IPS-18c (cell line): ENCODE measurements at regions not wholly inside any gene's neighbourhood (a gene's known extent, or its start where the extent isn't known, plus 50 kb on each side); places are given as distances from the start of the nearest gene placed in this dataset.

Experiments
- H3K4me3 ChIP-seq: 2 replicates; pipeline ENCODE4 v1.7.0; 2013; ENCODE audit warnings: low read depth, mild to moderate bottlenecking, low read length, moderate library complexity; ENCODE audit not compliant: insufficient read depth
- H3K9me3 ChIP-seq: one replicate; pipeline ENCODE4 v1.6.1; 2013; ENCODE audit warnings: mild to moderate bottlenecking, low read length, moderate library complexity; ENCODE audit not compliant: control insufficient read depth, insufficient read depth

DNA sequence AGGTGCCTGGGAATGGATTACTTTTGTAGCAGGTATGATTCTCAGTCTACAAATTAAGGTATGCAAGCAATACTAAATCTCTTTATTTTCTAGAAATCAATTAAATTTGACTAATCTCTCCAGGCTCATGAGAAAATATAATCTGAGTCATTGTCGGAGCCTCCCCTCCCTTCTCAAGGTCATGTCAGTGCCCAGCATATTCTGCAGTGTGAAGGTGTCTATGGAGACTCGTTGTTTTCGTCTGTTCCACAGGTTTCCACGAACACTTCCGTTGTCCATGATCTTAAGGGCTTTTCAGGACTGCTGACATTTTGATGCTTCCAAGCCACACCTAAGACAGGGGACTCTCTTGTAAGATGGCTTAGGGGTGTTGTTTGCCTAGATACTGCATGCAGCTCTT is 56.6 kb upstream of the SCOC start:
- Histone ChIP-seq H3K4me3 (no peak overlapping the region), H3K9me3 (no peaks in the 10 kb centered on the region)

DNA sequence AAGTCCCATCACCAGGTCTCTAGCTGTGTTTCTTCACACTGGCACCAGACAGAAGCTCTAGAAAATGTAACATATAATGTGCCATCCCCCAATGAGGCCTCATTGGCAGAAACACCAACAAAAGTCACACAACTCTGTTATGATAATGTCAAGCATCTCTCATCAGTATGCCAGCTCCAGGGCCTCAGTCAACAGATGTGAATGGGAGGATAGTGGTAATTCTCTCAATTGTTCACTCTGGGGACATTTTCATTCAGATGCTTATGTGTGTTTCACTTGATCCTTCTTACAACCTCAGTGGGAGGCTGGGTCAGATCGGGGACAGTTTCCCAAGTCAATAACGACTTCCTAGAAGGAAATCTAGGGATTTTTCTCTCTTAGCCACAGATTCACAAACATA is 57.5 kb upstream of the SCOC start:
- Histone ChIP-seq H3K4me3 (no peak overlapping the region), H3K9me3 (no peaks in the 10 kb centered on the region)

- H3K4me3 ChIP-seq: no peak overlapping the region
- H3K9me3 ChIP-seq: no peaks in the 10 kb centered on the region
Measured at GRCh38 chr4:140315438-140315837, 58.0 kb upstream of the SCOC start.

DNA sequence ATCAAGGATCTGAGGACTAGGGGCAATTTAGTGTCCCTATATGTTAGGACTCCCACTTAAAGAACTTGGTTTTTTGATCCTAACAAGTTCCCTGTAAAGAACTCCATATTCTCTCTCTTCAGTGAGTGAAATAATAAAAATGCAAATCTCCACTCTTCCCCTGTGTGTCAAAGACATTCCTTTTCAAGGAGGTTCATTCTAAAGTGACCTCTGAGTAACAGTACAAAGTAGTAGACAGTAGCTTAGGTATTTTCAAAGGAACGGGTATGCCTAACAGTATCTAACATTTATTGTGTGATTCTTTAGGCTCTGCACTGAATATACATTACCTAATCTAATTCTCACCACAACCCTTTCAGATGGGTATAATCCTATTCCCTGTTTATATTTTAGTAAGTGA is 58.4 kb upstream of the SCOC start:
- no peaks in the 10 kb centered on the region for H3K9me3 ChIP-seq
- no peak overlapping the region for H3K4me3 ChIP-seq

DNA sequence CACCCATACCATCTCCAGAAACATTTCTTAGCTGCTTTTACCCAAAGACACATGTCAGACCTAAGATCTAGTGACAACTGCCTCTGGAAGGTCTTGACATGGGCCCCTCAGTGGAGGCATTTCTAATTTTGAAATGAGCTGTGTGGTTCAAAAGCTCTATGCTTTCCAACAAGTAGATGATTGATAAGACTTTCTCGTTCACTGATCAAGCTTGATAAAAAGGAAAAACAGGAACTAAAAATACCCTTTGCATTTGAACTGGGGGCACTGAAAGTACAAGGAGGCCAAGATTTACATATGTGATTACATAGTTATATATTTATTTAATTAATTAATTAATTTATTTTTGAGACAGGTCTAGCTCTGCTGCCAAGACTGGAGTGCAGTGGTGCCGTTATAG is 61.3 kb upstream of the SCOC start:
- no peak overlapping the region for H3K4me3 ChIP-seq
- H3K9me3 ChIP-seq: no peaks in the 10 kb centered on the region

GRCh38 chr4:140311257-140311835 is 62.1 kb upstream of the SCOC start:
- H3K4me3 ChIP-seq: no peak overlapping the region

DNA sequence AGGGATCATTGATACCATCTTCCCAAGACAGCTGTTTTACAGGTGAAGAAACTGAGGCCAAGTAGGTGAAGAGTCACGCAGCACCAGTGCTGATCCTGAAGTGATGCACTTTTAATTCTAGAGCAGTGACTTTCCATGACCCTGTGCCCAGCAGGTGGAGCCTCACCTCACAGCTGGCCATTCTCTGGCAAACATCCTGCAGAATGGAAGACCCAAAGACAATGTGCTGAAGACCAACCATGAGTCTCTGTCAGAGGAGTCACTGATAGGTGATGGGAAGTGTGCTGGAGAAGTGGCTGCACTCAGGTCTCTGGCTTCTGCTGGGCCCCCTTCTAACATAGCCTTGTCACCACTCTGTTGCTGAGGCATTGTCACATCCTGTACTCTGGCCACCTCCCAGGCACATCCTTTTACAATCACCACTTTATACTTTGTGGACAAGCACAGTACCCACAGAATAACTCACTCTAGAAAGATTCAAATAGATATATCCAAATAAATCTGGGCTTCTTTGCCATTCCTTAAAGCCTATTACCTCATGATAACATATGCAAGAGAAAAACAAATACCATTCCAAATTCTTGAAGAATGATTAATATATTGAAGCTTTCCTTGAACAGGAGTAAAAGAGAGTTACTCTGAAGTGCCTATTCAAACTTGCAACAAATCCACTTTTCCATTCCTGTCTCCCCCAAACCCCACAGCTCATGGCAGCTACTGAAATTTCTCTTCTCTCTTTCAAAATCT is 64.1 kb upstream of the SCOC start:
- H3K9me3 ChIP-seq: no peaks in the 10 kb centered on the region
- no peak overlapping the region for H3K4me3 ChIP-seq

More at GRCh38 chr4:140311257-140311835, 62.1 kb upstream of the SCOC start:
- H3K9me3 ChIP-seq: no peaks in the 10 kb centered on the region

DNA sequence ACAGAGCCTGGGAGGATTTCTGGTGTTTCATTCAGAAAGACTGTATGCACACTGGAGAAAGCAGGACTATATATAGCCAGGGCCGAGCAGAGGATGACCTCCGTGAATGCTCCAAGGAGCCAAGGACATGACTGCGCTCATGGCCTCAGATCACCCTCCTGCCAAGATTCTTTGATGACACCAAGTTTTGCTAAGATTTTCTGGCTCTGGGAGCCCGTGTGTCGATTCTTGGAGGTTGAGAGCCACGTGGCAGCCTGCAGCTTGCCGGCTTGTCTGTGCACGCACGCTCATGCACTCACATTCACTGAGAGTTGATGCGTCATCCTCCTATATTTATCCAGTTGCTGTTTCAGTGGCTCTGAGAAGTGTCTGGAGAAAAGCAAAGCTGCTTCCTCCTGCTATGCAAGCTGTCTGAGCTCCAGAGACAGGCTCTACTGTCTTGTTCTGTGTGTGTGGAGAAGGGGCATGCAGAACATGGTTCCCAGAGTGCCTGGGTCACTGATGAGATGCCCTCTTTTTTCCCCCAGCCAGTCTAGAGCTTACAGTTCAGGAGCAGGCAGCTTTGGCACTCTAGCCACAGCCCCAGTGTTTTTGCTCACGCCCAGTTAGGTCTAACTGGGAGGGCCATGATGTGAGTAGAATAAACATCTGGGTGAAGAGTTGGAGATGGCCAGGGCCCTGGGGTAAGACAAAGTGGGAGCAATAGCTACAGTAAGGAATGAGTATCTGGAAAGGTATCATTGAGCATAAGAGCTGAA is 64.9 kb upstream of the SCOC start:
- no peak overlapping the region for H3K4me3 ChIP-seq
- no peaks in the 10 kb centered on the region for H3K9me3 ChIP-seq

- H3K9me3 ChIP-seq: no peaks in the 10 kb centered on the region
- no peak overlapping the region for H3K4me3 ChIP-seq
Measured at GRCh38 chr4:140305053-140305452, 68.4 kb upstream of the SCOC start.

- no peaks in the 10 kb centered on the region for H3K9me3 ChIP-seq
Measured at GRCh38 chr4:140304346-140304745, 69.1 kb upstream of the SCOC start.

DNA sequence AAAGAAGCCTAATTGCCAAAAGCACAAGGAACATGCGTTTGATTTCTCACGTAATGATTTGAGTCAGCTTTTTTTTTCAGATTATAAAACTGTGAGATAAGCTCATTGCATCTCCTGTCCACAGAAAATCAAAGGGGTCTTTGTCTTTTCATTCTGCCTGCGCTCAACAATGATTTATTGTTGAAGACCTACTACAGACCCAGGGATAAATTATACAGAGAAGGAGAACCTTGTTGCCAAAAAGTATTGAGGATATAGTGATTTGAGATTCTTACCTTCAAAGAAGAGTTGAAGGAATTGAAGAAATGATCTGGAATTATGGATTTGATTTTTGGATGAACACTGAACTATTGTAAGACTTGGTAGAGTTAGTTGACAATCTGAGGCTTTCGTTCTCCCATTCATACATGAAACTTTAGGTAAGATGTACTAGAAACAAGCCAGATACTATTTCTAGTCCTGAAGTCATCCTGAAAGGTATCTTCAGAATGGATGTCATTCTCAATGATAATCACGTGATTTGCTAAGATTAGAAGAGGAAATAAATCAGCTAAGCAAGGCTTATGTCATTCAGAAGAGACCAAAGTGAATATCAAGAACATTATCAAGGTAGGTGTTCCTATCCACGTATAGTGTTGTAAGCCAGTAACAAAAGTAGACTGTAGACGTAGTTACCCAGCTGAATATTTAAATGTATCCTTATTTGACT is 71.1 kb upstream of the SCOC start:
- Histone ChIP-seq H3K9me3 (no peaks in the 10 kb centered on the region), H3K4me3 (no peak overlapping the region)

More at GRCh38 chr4:140304346-140304745, 69.1 kb upstream of the SCOC start:
- no peak overlapping the region for H3K4me3 ChIP-seq

- no peak overlapping the region for H3K4me3 ChIP-seq
- no peaks in the 10 kb centered on the region for H3K9me3 ChIP-seq
Measured at GRCh38 chr4:140300271-140300970, 73.0 kb upstream of the SCOC start.

GRCh38 chr4:140298001-140298400 is 75.4 kb upstream of the SCOC start:
- no peaks in the 10 kb centered on the region for H3K9me3 ChIP-seq
- H3K4me3 ChIP-seq: no peak overlapping the region

GRCh38 chr4:140297221-140297570 is 76.2 kb upstream of the SCOC start:
- H3K4me3 ChIP-seq: no peak overlapping the region
- H3K9me3 ChIP-seq: no peaks in the 10 kb centered on the region

GRCh38 chr4:140296335-140297220 is 76.9 kb upstream of the SCOC start:
- no peaks in the 10 kb centered on the region for H3K9me3 ChIP-seq
- H3K4me3 ChIP-seq: no peak overlapping the region

GRCh38 chr4:140293979-140294378 is 79.5 kb upstream of the SCOC start:
- no peaks in the 10 kb centered on the region for H3K9me3 ChIP-seq

More at GRCh38 chr4:140293979-140294378, 79.5 kb upstream of the SCOC start:
- no peak overlapping the region for H3K4me3 ChIP-seq
